ENCODE measurements at regions not wholly inside any gene's neighbourhood (a gene's known extent, or its start where the extent isn't known, plus 50 kb on each side); places are given as distances from the start of the nearest gene placed in this dataset.

GRCh38 chr10:78574547-78574946 lies 494.2 kb upstream of the ZMIZ1 start:
- no peak overlapping the region for H3K27ac ChIP-seq (ENCODE audit: poor library complexity, severe bottlenecking)
- no peak for DNase-seq (ENCODE audit: low spot score)
- TF ChIP-seq CTCF (IDR thresholded peaks at IDR 0.05; ENCODE audit: poor library complexity, severe bottlenecking): no peak
- H3K36me3 ChIP-seq (ENCODE audit: low read depth): no peaks in the 10 kb centered on the region
- no peaks in the 10 kb centered on the region for H3K4me1 ChIP-seq (ENCODE audit: insufficient read depth, poor library complexity, severe bottlenecking)
- H3K4me3 ChIP-seq (ENCODE audit: severe bottlenecking): no peak overlapping the region
- no peaks in the 10 kb centered on the region for H3K9me3 ChIP-seq (ENCODE audit: severe bottlenecking)
- no peaks in the 10 kb centered on the region for H3K27me3 ChIP-seq (ENCODE audit: insufficient read depth, poor library complexity, severe bottlenecking)
- ATAC-seq (ENCODE audit: low read depth): no peak

GRCh38 chr10:78575400-78575799 lies 493.4 kb upstream of the ZMIZ1 start:
- TF ChIP-seq CTCF (IDR thresholded peaks at IDR 0.05; ENCODE audit: poor library complexity, severe bottlenecking): no peak
- Histone ChIP-seq H3K36me3 (ENCODE audit: low read depth) (no peaks in the 10 kb centered on the region), H3K4me1 (ENCODE audit: insufficient read depth, poor library complexity, severe bottlenecking) (no peaks in the 10 kb centered on the region), H3K27ac (ENCODE audit: poor library complexity, severe bottlenecking) (no peak overlapping the region), H3K9me3 (ENCODE audit: severe bottlenecking) (no peaks in the 10 kb centered on the region), H3K4me3 (ENCODE audit: severe bottlenecking) (no peak overlapping the region), H3K27me3 (ENCODE audit: insufficient read depth, poor library complexity, severe bottlenecking) (no peaks in the 10 kb centered on the region)
- no peak for DNase-seq (ENCODE audit: low spot score)
- no peak for ATAC-seq (ENCODE audit: low read depth)

- DNase-seq (ENCODE audit: low spot score) (no peak), ATAC-seq (ENCODE audit: low read depth) (no peak)
- no peaks in the 10 kb centered on the region for H3K36me3 ChIP-seq (ENCODE audit: low read depth)
- TF ChIP-seq CTCF (IDR thresholded peaks at IDR 0.05; ENCODE audit: poor library complexity, severe bottlenecking): no peak
- H3K4me3 ChIP-seq (ENCODE audit: severe bottlenecking): no peak overlapping the region
- no peak overlapping the region for H3K27ac ChIP-seq (ENCODE audit: poor library complexity, severe bottlenecking)
- no peaks in the 10 kb centered on the region for H3K4me1 ChIP-seq (ENCODE audit: insufficient read depth, poor library complexity, severe bottlenecking)
- no peaks in the 10 kb centered on the region for H3K9me3 ChIP-seq (ENCODE audit: severe bottlenecking)
- H3K27me3 ChIP-seq (ENCODE audit: insufficient read depth, poor library complexity, severe bottlenecking): no peaks in the 10 kb centered on the region
Observed at GRCh38 chr10:78576276-78576675, 492.5 kb upstream of the ZMIZ1 start.

DNA sequence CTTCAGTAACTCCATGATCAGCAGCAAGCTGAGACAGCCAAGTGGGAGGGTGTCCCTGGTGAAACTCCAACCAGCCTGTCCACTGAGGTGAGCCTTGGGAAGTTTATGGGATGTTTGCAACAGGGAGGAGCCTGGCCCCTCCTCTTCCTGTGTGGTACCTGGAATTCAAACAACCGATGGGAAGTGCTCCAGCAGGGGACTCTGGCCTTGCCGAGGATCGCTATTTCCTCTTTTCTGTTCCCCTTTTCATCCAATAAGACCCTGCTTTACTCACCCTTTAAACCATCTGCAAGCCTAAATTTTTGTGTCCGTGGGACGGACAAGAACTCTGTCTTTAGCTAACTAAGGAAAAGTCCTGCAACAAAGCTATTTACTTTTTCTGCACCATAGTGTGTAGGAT lies 491.1 kb upstream of the ZMIZ1 start:
- no peak for TF ChIP-seq CTCF (IDR thresholded peaks at IDR 0.05; ENCODE audit: poor library complexity, severe bottlenecking)
- no peak overlapping the region for H3K27ac ChIP-seq (ENCODE audit: poor library complexity, severe bottlenecking)
- H3K4me3 ChIP-seq (ENCODE audit: severe bottlenecking): no peak overlapping the region
- no peak for ATAC-seq (ENCODE audit: low read depth)
- no peaks in the 10 kb centered on the region for H3K4me1 ChIP-seq (ENCODE audit: insufficient read depth, poor library complexity, severe bottlenecking)
- no peaks in the 10 kb centered on the region for H3K27me3 ChIP-seq (ENCODE audit: insufficient read depth, poor library complexity, severe bottlenecking)
- no peak for DNase-seq (ENCODE audit: low spot score)
- H3K9me3 ChIP-seq (ENCODE audit: severe bottlenecking): no peaks in the 10 kb centered on the region
- H3K36me3 ChIP-seq (ENCODE audit: low read depth): no peaks in the 10 kb centered on the region

GRCh38 chr10:78578929-78579328 lies 489.8 kb upstream of the ZMIZ1 start:
- H3K27ac ChIP-seq (ENCODE audit: poor library complexity, severe bottlenecking): no peak overlapping the region
- no peaks in the 10 kb centered on the region for H3K9me3 ChIP-seq (ENCODE audit: severe bottlenecking)
- TF ChIP-seq CTCF (IDR thresholded peaks at IDR 0.05; ENCODE audit: poor library complexity, severe bottlenecking): no peak
- H3K36me3 ChIP-seq (ENCODE audit: low read depth): no peaks in the 10 kb centered on the region
- no peaks in the 10 kb centered on the region for H3K4me1 ChIP-seq (ENCODE audit: insufficient read depth, poor library complexity, severe bottlenecking)
- no peak overlapping the region for H3K4me3 ChIP-seq (ENCODE audit: severe bottlenecking)
- no peak for ATAC-seq (ENCODE audit: low read depth)
- no peak for DNase-seq (ENCODE audit: low spot score)
- H3K27me3 ChIP-seq (ENCODE audit: insufficient read depth, poor library complexity, severe bottlenecking): no peaks in the 10 kb centered on the region
